NOMO-1 treated with dmso at 0.1 percent for 144 hours (cell line): ENCODE measurements at regions not wholly inside any gene's neighbourhood (a gene's known extent, or its start where the extent isn't known, plus 50 kb on each side); places are given as distances from the start of the nearest gene placed in this dataset.
"Not testable (repeated sequence)": the region's sequence is repeated elsewhere in the genome, so short reads cannot be mapped to it uniquely, and the experiment has no call there.

ENCODE experiments used
- DNase-seq: peaks from one replicate; lab custom pipeline; 2025; ENCODE audit not compliant: unreplicated experiment; lab: John Stamatoyannopoulos, UW

- DNase-seq = no peak
Observed at GRCh38 chr7:28328822-28329660, 83.3 kb upstream of the CREB5 start.

GRCh38 chr7:28329661-28330363, 82.5 kb upstream of the CREB5 start:
- no peak for DNase-seq

- DNase-seq = no peak
Observed at GRCh38 chr7:28330384-28331070, 81.8 kb upstream of the CREB5 start.

- no peak for DNase-seq
Observed at GRCh38 chr7:28332046-28332445, 80.3 kb upstream of the CREB5 start.

- DNase-seq = not testable (repeated sequence)
Observed at GRCh38 chr7:28333548-28333947, 78.8 kb upstream of the CREB5 start.

GRCh38 chr7:28336806-28337205, 75.5 kb upstream of the CREB5 start:
- no peak for DNase-seq

- no peak for DNase-seq
Observed at GRCh38 chr7:28338041-28338440, 74.3 kb upstream of the CREB5 start.

- DNase-seq = no peak
Observed at GRCh38 chr7:28343462-28343861, 68.9 kb upstream of the CREB5 start.

- no peak for DNase-seq
Observed at GRCh38 chr7:28346256-28346655, 66.1 kb upstream of the CREB5 start.

- DNase-seq = no peak
Observed at GRCh38 chr7:28346676-28347363, 65.5 kb upstream of the CREB5 start.

GRCh38 chr7:28347475-28348318, 64.6 kb upstream of the CREB5 start:
- DNase-seq = no peak

GRCh38 chr7:28348636-28349035, 63.7 kb upstream of the CREB5 start:
- DNase-seq = no peak

GRCh38 chr7:28349637-28350036, 62.7 kb upstream of the CREB5 start:
- no peak for DNase-seq

GRCh38 chr7:28350662-28351061, 61.7 kb upstream of the CREB5 start:
- DNase-seq = no peak

GRCh38 chr7:28351450-28351849, 60.9 kb upstream of the CREB5 start:
- no peak for DNase-seq

- DNase-seq = no peak
Observed at GRCh38 chr7:28354601-28355402, 57.5 kb upstream of the CREB5 start.

GRCh38 chr7:28355635-28356319, 56.5 kb upstream of the CREB5 start:
- no peak for DNase-seq

- DNase-seq = no peak
Observed at GRCh38 chr7:28356619-28357018, 55.7 kb upstream of the CREB5 start.

GRCh38 chr7:28358423-28358868, 53.9 kb upstream of the CREB5 start:
- no peak for DNase-seq
